ENCODE measurements at regions not wholly inside any gene's neighbourhood (a gene's known extent, or its start where the extent isn't known, plus 50 kb on each side); places are given as distances from the start of the nearest gene placed in this dataset.

DNA sequence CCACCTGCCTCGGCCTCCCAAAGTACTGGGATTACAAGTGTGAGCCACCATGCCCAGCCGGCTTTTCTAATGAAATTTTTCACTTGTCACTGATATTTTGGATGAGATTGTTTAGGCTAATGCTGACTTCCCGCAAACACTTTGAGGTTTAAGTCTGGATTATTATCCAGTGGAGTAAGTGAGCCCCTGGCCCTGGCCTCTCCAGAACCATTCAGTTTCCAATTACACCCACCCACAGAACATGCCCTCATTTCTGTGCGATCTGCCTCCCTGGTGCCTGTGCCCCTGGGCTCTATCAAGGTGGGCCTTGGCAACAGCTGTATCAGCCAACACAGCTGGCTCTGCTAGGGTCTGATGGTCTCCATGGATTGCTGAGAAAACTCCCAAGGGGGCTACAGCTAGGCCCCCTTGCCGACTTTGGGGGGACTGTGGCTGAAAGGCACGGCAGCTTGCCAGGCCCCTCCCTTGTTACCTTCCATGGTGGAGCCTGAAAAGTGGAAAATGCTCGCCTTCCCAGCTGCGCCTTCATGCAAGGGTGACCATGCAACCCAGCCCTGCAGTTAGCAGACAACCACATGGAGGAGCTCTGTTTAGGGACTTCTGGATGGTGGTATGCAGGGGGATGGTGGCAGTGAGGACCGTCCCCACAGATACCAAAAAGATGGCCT, 288.9 kb downstream of the FAM43A start:
- H3K4me1 ChIP-seq (ENCODE audit: insufficient read depth, low read length, poor library complexity, severe bottlenecking), result no peaks in the 10 kb centered on the region
- H3K4me2 ChIP-seq (ENCODE audit: low read depth, low read length, poor library complexity, severe bottlenecking), result no peak overlapping the region
- no peaks in the 10 kb centered on the region for H4K20me1 ChIP-seq (ENCODE audit: insufficient read depth, low read length, poor library complexity, severe bottlenecking)
- H3K79me2 ChIP-seq (ENCODE audit: insufficient read depth, low read length), result no peaks in the 10 kb centered on the region
- no peak overlapping the region for H3K4me3 ChIP-seq (ENCODE audit: low read length, poor library complexity, severe bottlenecking)
- H2AFZ ChIP-seq (ENCODE audit: low read length), result no peak overlapping the region
- H3K27me3 ChIP-seq (ENCODE audit: insufficient read depth, low read length, poor library complexity, severe bottlenecking), result no peaks in the 10 kb centered on the region
- H3K36me3 ChIP-seq (ENCODE audit: insufficient read depth, low read length), result no peaks in the 10 kb centered on the region
- H3K9me3 ChIP-seq (ENCODE audit: insufficient read depth, low read depth, low read length), result peaks cover 4% of the 10 kb centered on the region; the same call in 1 of the 2 replicates
- H3F3A ChIP-seq (ENCODE audit: low read depth), result no peaks in the 10 kb centered on the region
- H3K9ac ChIP-seq (ENCODE audit: low read depth, low read length, poor library complexity, severe bottlenecking), result no peak overlapping the region
- TF ChIP-seq, protein P1, sequence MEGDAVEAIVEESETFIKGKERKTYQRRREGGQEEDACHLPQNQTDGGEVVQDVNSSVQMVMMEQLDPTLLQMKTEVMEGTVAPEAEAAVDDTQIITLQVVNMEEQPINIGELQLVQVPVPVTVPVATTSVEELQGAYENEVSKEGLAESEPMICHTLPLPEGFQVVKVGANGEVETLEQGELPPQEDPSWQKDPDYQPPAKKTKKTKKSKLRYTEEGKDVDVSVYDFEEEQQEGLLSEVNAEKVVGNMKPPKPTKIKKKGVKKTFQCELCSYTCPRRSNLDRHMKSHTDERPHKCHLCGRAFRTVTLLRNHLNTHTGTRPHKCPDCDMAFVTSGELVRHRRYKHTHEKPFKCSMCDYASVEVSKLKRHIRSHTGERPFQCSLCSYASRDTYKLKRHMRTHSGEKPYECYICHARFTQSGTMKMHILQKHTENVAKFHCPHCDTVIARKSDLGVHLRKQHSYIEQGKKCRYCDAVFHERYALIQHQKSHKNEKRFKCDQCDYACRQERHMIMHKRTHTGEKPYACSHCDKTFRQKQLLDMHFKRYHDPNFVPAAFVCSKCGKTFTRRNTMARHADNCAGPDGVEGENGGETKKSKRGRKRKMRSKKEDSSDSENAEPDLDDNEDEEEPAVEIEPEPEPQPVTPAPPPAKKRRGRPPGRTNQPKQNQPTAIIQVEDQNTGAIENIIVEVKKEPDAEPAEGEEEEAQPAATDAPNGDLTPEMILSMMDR (conservative IDR thresholded peaks at IDR 0.05; ENCODE audit: low read length), result no peak
- H3K9me2 ChIP-seq (replicated peaks; ENCODE audit: low read depth, low read length), result no peaks in the 10 kb centered on the region

- Histone ChIP-seq H3K4me3 (ENCODE audit: low read length, poor library complexity, severe bottlenecking) (no peak overlapping the region), H3K9me2 (replicated peaks; ENCODE audit: low read depth, low read length) (no peaks in the 10 kb centered on the region), H3K4me2 (ENCODE audit: low read depth, low read length, poor library complexity, severe bottlenecking) (no peak overlapping the region), H3K4me1 (ENCODE audit: insufficient read depth, low read length, poor library complexity, severe bottlenecking) (no peaks in the 10 kb centered on the region), H3K27me3 (ENCODE audit: insufficient read depth, low read length, poor library complexity, severe bottlenecking) (no peaks in the 10 kb centered on the region), H3K9me3 (ENCODE audit: insufficient read depth, low read depth, low read length) (no peaks in the 10 kb centered on the region), H3K79me2 (ENCODE audit: insufficient read depth, low read length) (no peaks in the 10 kb centered on the region), H4K20me1 (ENCODE audit: insufficient read depth, low read length, poor library complexity, severe bottlenecking) (no peaks in the 10 kb centered on the region), H2AFZ (ENCODE audit: low read length) (no peak overlapping the region), H3F3A (ENCODE audit: low read depth) (no peaks in the 10 kb centered on the region), H3K36me3 (ENCODE audit: insufficient read depth, low read length) (no peaks in the 10 kb centered on the region), H3K9ac (ENCODE audit: low read depth, low read length, poor library complexity, severe bottlenecking) (no peak overlapping the region)
- no peak for TF ChIP-seq EZH2phosphoT487 (IDR thresholded peaks at IDR 0.05; ENCODE audit: borderline replicate concordance)
- TF ChIP-seq, protein P1 (conservative IDR thresholded peaks at IDR 0.05; ENCODE audit: low read length), result no peak
Measured at GRCh38 chr3:194976049-194976451, 290.4 kb downstream of the FAM43A start.

DNA sequence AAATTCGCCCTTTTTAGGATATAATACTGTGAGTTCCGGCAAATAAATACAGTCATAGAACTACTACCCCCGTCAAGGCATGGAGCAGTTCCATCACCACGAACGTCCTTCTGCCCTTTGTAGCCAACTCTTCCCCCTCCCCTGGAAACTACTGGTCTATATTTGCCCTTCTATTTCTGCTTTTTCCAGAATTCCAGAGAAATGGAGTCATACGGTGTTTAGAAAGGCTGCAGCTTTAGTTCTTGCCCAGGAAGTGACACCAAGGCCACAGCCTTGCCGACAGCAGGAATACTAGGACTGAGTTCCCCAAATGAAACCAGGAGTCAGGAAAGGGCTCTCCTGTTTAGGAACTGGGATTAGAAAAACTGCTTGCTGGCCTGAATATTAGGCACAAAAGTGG, 291.2 kb downstream of the FAM43A start:
- Histone ChIP-seq H3K9me2 (replicated peaks; ENCODE audit: low read depth, low read length) (no peaks in the 10 kb centered on the region), H3K9me3 (ENCODE audit: insufficient read depth, low read depth, low read length) (no peaks in the 10 kb centered on the region), H3K4me2 (ENCODE audit: low read depth, low read length, poor library complexity, severe bottlenecking) (no peak overlapping the region), H3F3A (ENCODE audit: low read depth) (no peaks in the 10 kb centered on the region), H3K9ac (ENCODE audit: low read depth, low read length, poor library complexity, severe bottlenecking) (no peak overlapping the region), H3K4me1 (ENCODE audit: insufficient read depth, low read length, poor library complexity, severe bottlenecking) (no peaks in the 10 kb centered on the region), H3K4me3 (ENCODE audit: low read length, poor library complexity, severe bottlenecking) (no peak overlapping the region), H3K27me3 (ENCODE audit: insufficient read depth, low read length, poor library complexity, severe bottlenecking) (no peaks in the 10 kb centered on the region), H2AFZ (ENCODE audit: low read length) (no peak overlapping the region), H3K79me2 (ENCODE audit: insufficient read depth, low read length) (no peaks in the 10 kb centered on the region), H3K36me3 (ENCODE audit: insufficient read depth, low read length) (no peaks in the 10 kb centered on the region), H4K20me1 (ENCODE audit: insufficient read depth, low read length, poor library complexity, severe bottlenecking) (no peaks in the 10 kb centered on the region)
- TF ChIP-seq EZH2phosphoT487 (IDR thresholded peaks at IDR 0.05; ENCODE audit: borderline replicate concordance), result no peak
- TF ChIP-seq, protein P1 (conservative IDR thresholded peaks at IDR 0.05; ENCODE audit: low read length), result no peak

Data from Loucy (cell line).